Neural cell (in vitro differentiated cells): ENCODE measurements at regions not wholly inside any gene's neighbourhood (a gene's known extent, or its start where the extent isn't known, plus 50 kb on each side); places are given as distances from the start of the nearest gene placed in this dataset.

Source experiments
- H2AFZ ChIP-seq: fragments of 200-600, 300-800 bp; sonication (generic), shearing (Covaris generic); 2 replicates; pipeline ENCODE4 v1.6.0; 2014; ENCODE audit warnings: low read depth, mild to moderate bottlenecking, antibody characterized with exemption, low read length, moderate library complexity
- H3F3A ChIP-seq: fragments of 200-600 bp; shearing (Covaris generic); 2 replicates; pipeline ENCODE4 v1.6.1; 2016; ENCODE audit warnings: mild to moderate bottlenecking, moderate library complexity, mixed read lengths, antibody characterized with exemption, low read length; ENCODE audit not compliant: insufficient read depth, poor library complexity, severe bottlenecking
- H3K27ac ChIP-seq: fragments of 200-600, 300-800 bp; sonication (generic), shearing (Covaris generic); 2 replicates; pipeline ENCODE4 v1.5.1; 2014; ENCODE audit warnings: mild to moderate bottlenecking, low read length, moderate library complexity
- H3K27me3 ChIP-seq: fragments of 300-800, 200-600 bp; sonication (generic), shearing (Covaris generic); 2 replicates; pipeline ENCODE4 v1.6.0; 2014; ENCODE audit warnings: mild to moderate bottlenecking, low read depth, low read length, moderate library complexity; ENCODE audit not compliant: insufficient read depth
- H3K36me3 ChIP-seq: fragments of 300-800, 200-600 bp; sonication (generic), shearing (Covaris generic); 2 replicates; pipeline ENCODE4 v1.5.1; 2014; ENCODE audit warnings: mild to moderate bottlenecking, antibody characterized with exemption, low read length, moderate library complexity; ENCODE audit not compliant: insufficient read depth
- H3K4me2 ChIP-seq: fragments of 300-800, 200-600 bp; sonication (generic), shearing (Covaris generic); 2 replicates; pipeline ENCODE4 v1.6.0; 2014; ENCODE audit warnings: mild to moderate bottlenecking, low read length
- H3K4me3 ChIP-seq: fragments of 300-800, 200-600 bp; sonication (generic), shearing (Covaris generic); 2 replicates; pipeline ENCODE4 v1.5.1; 2014; ENCODE audit warnings: mild to moderate bottlenecking, low read length, moderate library complexity
- H3K79me2 ChIP-seq: fragments of 200-600 bp; shearing (Covaris generic); replicated peaks from 2 replicates; pipeline ENCODE4 v1.6.0; 2014; ENCODE audit warnings: mild to moderate bottlenecking, low read length, moderate library complexity; ENCODE audit not compliant: insufficient read depth
- H3K9ac ChIP-seq: fragments of 300-800, 200-600 bp; sonication (generic), shearing (Covaris generic); 2 replicates; pipeline ENCODE4 v1.6.1; 2016; ENCODE audit warnings: mild to moderate bottlenecking, low read length, mixed read lengths
- H3K9me2 ChIP-seq: fragments of 200-600 bp; shearing (Covaris generic); 2 replicates; pipeline ENCODE4 v1.6.1; 2016; ENCODE audit warnings: mild to moderate bottlenecking, low read length, mixed read lengths; ENCODE audit not compliant: insufficient read depth
- H3K9me3 ChIP-seq: fragments of 200-600, 300-800 bp; sonication (generic), shearing (Covaris generic); 2 replicates; pipeline ENCODE4 v1.6.1; 2016; ENCODE audit warnings: mild to moderate bottlenecking, mixed run types, low read length, moderate library complexity, mixed read lengths
- H4K20me1 ChIP-seq: fragments of 200-600 bp; shearing (Covaris generic); 2 replicates; pipeline ENCODE4 v1.6.1; 2016; ENCODE audit warnings: mild to moderate bottlenecking, mixed run types; ENCODE audit not compliant: insufficient read depth
- EP300 ChIP-seq: fragments of 450-650 bp; conservative IDR thresholded peaks from 2 replicates; pipeline ENCODE4 v1.6.1; 2014; ENCODE audit warnings: antibody characterized with exemption, mild to moderate bottlenecking, moderate library complexity; ENCODE audit not compliant: poor library complexity, severe bottlenecking
- EZH2 ChIP-seq: fragments of 200-600, 300-800 bp; shearing (Covaris generic), sonication (generic); IDR thresholded peaks from 2 replicates; pipeline ENCODE4 v1.6.1; 2014; ENCODE audit warnings: antibody characterized with exemption, low read length, borderline replicate concordance, mild to moderate bottlenecking; ENCODE audit not compliant: insufficient read depth, poor library complexity, severe bottlenecking
- MXI1 ChIP-seq: fragments of 450-650 bp; conservative IDR thresholded peaks from 2 replicates; pipeline ENCODE4 v1.6.1; 2014; ENCODE audit warnings: antibody characterized with exemption, mild to moderate bottlenecking; ENCODE audit not compliant: poor library complexity, severe bottlenecking
- POLR2AphosphoS5 ChIP-seq: IDR thresholded peaks from 2 replicates; pipeline ENCODE4 v1.6.1; 2012
- RAD21 ChIP-seq: fragments of 450-650 bp; conservative IDR thresholded peaks from 2 replicates; pipeline ENCODE4 v1.6.1; 2014; ENCODE audit warnings: antibody characterized with exemption, mild to moderate bottlenecking, moderate library complexity
- SMC3 ChIP-seq: fragments of 450-650 bp; conservative IDR thresholded peaks from 2 replicates; pipeline ENCODE4 v1.6.1; 2014; ENCODE audit warnings: antibody characterized with exemption, mild to moderate bottlenecking, moderate library complexity; ENCODE audit not compliant: poor library complexity
- TAF1 ChIP-seq: IDR thresholded peaks from 2 replicates; pipeline ENCODE4 v1.6.1; 2012; ENCODE audit warnings: low read depth
- TF ChIP-seq, protein P1 (sequence below): fragments of 450-650 bp; IDR thresholded peaks from 2 replicates; pipeline ENCODE4 v1.5.1; 2014; ENCODE audit warnings: antibody characterized with exemption, mild to moderate bottlenecking, moderate library complexity; ENCODE audit not compliant: poor library complexity, severe bottlenecking
- TF ChIP-seq, protein P2 (sequence below): IDR thresholded peaks from 2 replicates; pipeline ENCODE4 v1.6.1; 2012; ENCODE audit warnings: borderline replicate concordance

DNA sequence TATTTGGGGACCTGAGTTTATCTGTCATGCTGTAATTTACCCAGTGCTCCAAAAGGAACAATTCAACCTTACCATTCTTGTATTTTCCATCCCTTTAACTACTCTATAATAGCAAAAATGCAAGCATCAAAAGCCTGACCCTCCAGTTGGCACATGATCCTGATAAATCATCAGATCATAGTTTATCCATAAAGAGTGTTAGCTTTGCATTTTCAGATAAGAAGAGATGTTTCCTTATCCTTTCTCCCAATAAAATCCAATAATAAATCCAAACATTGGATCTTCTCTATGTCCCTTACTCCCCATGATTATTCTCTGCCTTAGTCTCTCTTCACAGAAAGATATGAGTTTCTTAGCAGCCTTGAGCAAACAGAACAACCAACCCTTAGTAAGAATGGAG, 134.9 kb downstream of the FSCB start:
- no peak overlapping the region for H3K4me3 ChIP-seq
- no peaks in the 10 kb centered on the region for H3F3A ChIP-seq
- no peak overlapping the region for H3K27ac ChIP-seq
- H2AFZ ChIP-seq: no peak overlapping the region
- H3K9me2 ChIP-seq: no peaks in the 10 kb centered on the region
- H3K9ac ChIP-seq: no peak overlapping the region
- H3K4me2 ChIP-seq: no peak overlapping the region
- H3K9me3 ChIP-seq: no peaks in the 10 kb centered on the region
- H3K27me3 ChIP-seq: no peaks in the 10 kb centered on the region
- H4K20me1 ChIP-seq: no peaks in the 10 kb centered on the region
- H3K36me3 ChIP-seq: no peaks in the 10 kb centered on the region
- TF ChIP-seq SMC3: no peak
- TF ChIP-seq, protein P1, sequence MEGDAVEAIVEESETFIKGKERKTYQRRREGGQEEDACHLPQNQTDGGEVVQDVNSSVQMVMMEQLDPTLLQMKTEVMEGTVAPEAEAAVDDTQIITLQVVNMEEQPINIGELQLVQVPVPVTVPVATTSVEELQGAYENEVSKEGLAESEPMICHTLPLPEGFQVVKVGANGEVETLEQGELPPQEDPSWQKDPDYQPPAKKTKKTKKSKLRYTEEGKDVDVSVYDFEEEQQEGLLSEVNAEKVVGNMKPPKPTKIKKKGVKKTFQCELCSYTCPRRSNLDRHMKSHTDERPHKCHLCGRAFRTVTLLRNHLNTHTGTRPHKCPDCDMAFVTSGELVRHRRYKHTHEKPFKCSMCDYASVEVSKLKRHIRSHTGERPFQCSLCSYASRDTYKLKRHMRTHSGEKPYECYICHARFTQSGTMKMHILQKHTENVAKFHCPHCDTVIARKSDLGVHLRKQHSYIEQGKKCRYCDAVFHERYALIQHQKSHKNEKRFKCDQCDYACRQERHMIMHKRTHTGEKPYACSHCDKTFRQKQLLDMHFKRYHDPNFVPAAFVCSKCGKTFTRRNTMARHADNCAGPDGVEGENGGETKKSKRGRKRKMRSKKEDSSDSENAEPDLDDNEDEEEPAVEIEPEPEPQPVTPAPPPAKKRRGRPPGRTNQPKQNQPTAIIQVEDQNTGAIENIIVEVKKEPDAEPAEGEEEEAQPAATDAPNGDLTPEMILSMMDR: no peak
- TF ChIP-seq, protein P2, sequence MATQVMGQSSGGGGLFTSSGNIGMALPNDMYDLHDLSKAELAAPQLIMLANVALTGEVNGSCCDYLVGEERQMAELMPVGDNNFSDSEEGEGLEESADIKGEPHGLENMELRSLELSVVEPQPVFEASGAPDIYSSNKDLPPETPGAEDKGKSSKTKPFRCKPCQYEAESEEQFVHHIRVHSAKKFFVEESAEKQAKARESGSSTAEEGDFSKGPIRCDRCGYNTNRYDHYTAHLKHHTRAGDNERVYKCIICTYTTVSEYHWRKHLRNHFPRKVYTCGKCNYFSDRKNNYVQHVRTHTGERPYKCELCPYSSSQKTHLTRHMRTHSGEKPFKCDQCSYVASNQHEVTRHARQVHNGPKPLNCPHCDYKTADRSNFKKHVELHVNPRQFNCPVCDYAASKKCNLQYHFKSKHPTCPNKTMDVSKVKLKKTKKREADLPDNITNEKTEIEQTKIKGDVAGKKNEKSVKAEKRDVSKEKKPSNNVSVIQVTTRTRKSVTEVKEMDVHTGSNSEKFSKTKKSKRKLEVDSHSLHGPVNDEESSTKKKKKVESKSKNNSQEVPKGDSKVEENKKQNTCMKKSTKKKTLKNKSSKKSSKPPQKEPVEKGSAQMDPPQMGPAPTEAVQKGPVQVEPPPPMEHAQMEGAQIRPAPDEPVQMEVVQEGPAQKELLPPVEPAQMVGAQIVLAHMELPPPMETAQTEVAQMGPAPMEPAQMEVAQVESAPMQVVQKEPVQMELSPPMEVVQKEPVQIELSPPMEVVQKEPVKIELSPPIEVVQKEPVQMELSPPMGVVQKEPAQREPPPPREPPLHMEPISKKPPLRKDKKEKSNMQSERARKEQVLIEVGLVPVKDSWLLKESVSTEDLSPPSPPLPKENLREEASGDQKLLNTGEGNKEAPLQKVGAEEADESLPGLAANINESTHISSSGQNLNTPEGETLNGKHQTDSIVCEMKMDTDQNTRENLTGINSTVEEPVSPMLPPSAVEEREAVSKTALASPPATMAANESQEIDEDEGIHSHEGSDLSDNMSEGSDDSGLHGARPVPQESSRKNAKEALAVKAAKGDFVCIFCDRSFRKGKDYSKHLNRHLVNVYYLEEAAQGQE: no peak
- no peak for TF ChIP-seq RAD21
- no peak for TF ChIP-seq TAF1
- no peak for TF ChIP-seq EZH2
- no peak for TF ChIP-seq EP300
- no peak for TF ChIP-seq MXI1
- no peak for TF ChIP-seq POLR2AphosphoS5
- H3K79me2 ChIP-seq: no peaks in the 10 kb centered on the region

DNA sequence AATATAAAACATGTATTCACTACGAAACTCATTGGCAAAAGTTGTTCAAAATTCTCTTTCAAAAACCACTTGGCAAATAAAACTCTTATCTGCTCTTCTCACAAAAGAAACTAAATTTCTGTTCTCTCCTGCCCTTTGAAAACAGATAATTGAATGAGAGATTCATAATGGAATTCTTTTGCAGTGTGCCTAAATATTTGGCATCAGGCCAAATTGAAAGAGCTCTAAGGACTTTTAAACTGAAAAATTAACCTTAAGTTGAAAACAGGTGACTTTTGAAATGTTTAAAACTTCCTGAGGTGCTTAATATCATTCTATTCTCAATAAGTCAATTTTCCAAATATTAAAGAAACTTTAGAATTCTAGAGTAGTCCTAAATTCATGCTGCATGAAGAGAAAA, 136.4 kb downstream of the FSCB start:
- Histone ChIP-seq H3K9me3 (no peaks in the 10 kb centered on the region), H3K9me2 (no peaks in the 10 kb centered on the region), H3K36me3 (no peaks in the 10 kb centered on the region), H3K79me2 (no peaks in the 10 kb centered on the region), H3K27ac (no peak overlapping the region), H2AFZ (no peak overlapping the region), H3F3A (no peaks in the 10 kb centered on the region), H3K9ac (no peak overlapping the region), H4K20me1 (no peaks in the 10 kb centered on the region), H3K4me3 (no peak overlapping the region), H3K27me3 (no peaks in the 10 kb centered on the region), H3K4me2 (no peak overlapping the region)
- no peak for TF ChIP-seq MXI1
